ENCODE measurements at regions not wholly inside any gene's neighbourhood (a gene's known extent, or its start where the extent isn't known, plus 50 kb on each side); places are given as distances from the start of the nearest gene placed in this dataset.

- DNase-seq: no peak
Observed at GRCh38 chr14:79960288-79960687, 251.0 kb downstream of the DIO2 start.

- DNase-seq: no peak
Observed at GRCh38 chr14:79951572-79951971, 259.7 kb downstream of the DIO2 start.

GRCh38 chr14:79949906-79950305, 261.4 kb downstream of the DIO2 start:
- DNase-seq: no peak

- DNase-seq: no peak
Observed at GRCh38 chr14:79947440-79948054, 263.8 kb downstream of the DIO2 start.

GRCh38 chr14:79939235-79939634, 272.1 kb downstream of the DIO2 start:
- no peak for DNase-seq

- DNase-seq: no peak
Observed at GRCh38 chr14:79938185-79938584, 273.1 kb downstream of the DIO2 start.

GRCh38 chr14:79937433-79937832, 273.9 kb downstream of the DIO2 start:
- no peak for DNase-seq

GRCh38 chr14:79924551-79924950, 286.8 kb downstream of the DIO2 start:
- DNase-seq: no peak

- no peak for DNase-seq
Observed at GRCh38 chr14:79920180-79920692, 291.1 kb downstream of the DIO2 start.
